ENCODE measurements at regions not wholly inside any gene's neighbourhood (a gene's known extent, or its start where the extent isn't known, plus 50 kb on each side); places are given as distances from the start of the nearest gene placed in this dataset.

DNA sequence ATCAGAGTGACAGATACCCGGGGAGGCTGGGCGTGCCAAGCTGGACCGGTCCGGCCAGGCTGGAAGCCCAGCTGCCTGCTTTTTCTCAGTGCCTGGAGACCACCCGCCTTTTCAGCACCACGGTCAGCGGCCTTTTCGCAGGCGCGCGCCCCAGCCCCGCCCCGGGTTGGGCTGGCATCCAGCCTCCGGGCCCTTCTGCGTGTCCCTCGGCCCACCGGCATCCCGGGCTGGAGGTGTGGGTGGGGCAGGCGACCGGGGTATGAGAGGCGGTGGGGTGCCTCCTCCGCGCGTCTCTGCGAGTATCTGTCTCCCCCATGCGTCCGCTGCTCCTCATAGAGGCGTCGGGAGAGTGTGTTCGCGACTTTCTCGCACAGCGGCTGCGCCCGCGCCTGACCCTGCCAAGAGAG lies 102.5 kb downstream of the MRM1 start (continued):
- TF ChIP-seq, protein P1, sequence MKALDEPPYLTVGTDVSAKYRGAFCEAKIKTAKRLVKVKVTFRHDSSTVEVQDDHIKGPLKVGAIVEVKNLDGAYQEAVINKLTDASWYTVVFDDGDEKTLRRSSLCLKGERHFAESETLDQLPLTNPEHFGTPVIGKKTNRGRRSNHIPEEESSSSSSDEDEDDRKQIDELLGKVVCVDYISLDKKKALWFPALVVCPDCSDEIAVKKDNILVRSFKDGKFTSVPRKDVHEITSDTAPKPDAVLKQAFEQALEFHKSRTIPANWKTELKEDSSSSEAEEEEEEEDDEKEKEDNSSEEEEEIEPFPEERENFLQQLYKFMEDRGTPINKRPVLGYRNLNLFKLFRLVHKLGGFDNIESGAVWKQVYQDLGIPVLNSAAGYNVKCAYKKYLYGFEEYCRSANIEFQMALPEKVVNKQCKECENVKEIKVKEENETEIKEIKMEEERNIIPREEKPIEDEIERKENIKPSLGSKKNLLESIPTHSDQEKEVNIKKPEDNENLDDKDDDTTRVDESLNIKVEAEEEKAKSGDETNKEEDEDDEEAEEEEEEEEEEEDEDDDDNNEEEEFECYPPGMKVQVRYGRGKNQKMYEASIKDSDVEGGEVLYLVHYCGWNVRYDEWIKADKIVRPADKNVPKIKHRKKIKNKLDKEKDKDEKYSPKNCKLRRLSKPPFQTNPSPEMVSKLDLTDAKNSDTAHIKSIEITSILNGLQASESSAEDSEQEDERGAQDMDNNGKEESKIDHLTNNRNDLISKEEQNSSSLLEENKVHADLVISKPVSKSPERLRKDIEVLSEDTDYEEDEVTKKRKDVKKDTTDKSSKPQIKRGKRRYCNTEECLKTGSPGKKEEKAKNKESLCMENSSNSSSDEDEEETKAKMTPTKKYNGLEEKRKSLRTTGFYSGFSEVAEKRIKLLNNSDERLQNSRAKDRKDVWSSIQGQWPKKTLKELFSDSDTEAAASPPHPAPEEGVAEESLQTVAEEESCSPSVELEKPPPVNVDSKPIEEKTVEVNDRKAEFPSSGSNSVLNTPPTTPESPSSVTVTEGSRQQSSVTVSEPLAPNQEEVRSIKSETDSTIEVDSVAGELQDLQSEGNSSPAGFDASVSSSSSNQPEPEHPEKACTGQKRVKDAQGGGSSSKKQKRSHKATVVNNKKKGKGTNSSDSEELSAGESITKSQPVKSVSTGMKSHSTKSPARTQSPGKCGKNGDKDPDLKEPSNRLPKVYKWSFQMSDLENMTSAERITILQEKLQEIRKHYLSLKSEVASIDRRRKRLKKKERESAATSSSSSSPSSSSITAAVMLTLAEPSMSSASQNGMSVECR (CRISPR knock-in tag; IDR thresholded peaks at IDR 0.05; ENCODE audit: borderline replicate concordance): peak; percentile 96
- TF ChIP-seq, protein P2, sequence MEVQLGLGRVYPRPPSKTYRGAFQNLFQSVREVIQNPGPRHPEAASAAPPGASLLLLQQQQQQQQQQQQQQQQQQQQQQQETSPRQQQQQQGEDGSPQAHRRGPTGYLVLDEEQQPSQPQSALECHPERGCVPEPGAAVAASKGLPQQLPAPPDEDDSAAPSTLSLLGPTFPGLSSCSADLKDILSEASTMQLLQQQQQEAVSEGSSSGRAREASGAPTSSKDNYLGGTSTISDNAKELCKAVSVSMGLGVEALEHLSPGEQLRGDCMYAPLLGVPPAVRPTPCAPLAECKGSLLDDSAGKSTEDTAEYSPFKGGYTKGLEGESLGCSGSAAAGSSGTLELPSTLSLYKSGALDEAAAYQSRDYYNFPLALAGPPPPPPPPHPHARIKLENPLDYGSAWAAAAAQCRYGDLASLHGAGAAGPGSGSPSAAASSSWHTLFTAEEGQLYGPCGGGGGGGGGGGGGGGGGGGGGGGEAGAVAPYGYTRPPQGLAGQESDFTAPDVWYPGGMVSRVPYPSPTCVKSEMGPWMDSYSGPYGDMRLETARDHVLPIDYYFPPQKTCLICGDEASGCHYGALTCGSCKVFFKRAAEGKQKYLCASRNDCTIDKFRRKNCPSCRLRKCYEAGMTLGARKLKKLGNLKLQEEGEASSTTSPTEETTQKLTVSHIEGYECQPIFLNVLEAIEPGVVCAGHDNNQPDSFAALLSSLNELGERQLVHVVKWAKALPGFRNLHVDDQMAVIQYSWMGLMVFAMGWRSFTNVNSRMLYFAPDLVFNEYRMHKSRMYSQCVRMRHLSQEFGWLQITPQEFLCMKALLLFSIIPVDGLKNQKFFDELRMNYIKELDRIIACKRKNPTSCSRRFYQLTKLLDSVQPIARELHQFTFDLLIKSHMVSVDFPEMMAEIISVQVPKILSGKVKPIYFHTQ (CRISPR knock-in tag; IDR thresholded peaks at IDR 0.05): no peak
- TF ChIP-seq MYBL2 (CRISPR knock-in tag; IDR thresholded peaks at IDR 0.05) (peak; percentile 83), KAT7 (CRISPR knock-in tag; IDR thresholded peaks at IDR 0.05; ENCODE audit: borderline replicate concordance) (no peak), NR1H2 (CRISPR knock-in tag; IDR thresholded peaks at IDR 0.05) (no peak), ZNF396 (CRISPR knock-in tag; IDR thresholded peaks at IDR 0.05; ENCODE audit: borderline replicate concordance) (no peak), MAX (CRISPR knock-in tag; IDR thresholded peaks at IDR 0.05) (peak; percentile 66; the same call in 1 of the 2 replicates), SMAD4 (CRISPR knock-in tag; IDR thresholded peaks at IDR 0.05) (no peak), ZNF423 (CRISPR knock-in tag; IDR thresholded peaks at IDR 0.05) (no peak), ATF2 (CRISPR knock-in tag; IDR thresholded peaks at IDR 0.05; ENCODE audit: borderline replicate concordance, low read depth) (no peak), CBFB (CRISPR knock-in tag; IDR thresholded peaks at IDR 0.05; ENCODE audit: low read depth) (no peak), GTF2I (CRISPR knock-in tag; conservative IDR thresholded peaks at IDR 0.05) (no peak), PREB (CRISPR knock-in tag; IDR thresholded peaks at IDR 0.05; ENCODE audit: borderline replicate concordance) (no peak), JUN (CRISPR knock-in tag; IDR thresholded peaks at IDR 0.05) (peak; percentile 87), FOXK1 (CRISPR knock-in tag; IDR thresholded peaks at IDR 0.05) (peak; percentile 81), ZNF671 (CRISPR knock-in tag; IDR thresholded peaks at IDR 0.05) (no peak), RORB (CRISPR knock-in tag; IDR thresholded peaks at IDR 0.05) (no peak), ZNF416 (CRISPR knock-in tag; IDR thresholded peaks at IDR 0.05) (no peak), ZNF138 (CRISPR knock-in tag; conservative IDR thresholded peaks at IDR 0.05) (no peak), ZNF425 (CRISPR knock-in tag; conservative IDR thresholded peaks at IDR 0.05) (no peak)
- TF ChIP-seq, protein P3, sequence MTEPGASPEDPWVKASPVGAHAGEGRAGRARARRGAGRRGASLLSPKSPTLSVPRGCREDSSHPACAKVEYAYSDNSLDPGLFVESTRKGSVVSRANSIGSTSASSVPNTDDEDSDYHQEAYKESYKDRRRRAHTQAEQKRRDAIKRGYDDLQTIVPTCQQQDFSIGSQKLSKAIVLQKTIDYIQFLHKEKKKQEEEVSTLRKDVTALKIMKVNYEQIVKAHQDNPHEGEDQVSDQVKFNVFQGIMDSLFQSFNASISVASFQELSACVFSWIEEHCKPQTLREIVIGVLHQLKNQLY (CRISPR knock-in tag; IDR thresholded peaks at IDR 0.05): no peak; the same call in 1 of the 2 replicates
- TF ChIP-seq, protein P4, sequence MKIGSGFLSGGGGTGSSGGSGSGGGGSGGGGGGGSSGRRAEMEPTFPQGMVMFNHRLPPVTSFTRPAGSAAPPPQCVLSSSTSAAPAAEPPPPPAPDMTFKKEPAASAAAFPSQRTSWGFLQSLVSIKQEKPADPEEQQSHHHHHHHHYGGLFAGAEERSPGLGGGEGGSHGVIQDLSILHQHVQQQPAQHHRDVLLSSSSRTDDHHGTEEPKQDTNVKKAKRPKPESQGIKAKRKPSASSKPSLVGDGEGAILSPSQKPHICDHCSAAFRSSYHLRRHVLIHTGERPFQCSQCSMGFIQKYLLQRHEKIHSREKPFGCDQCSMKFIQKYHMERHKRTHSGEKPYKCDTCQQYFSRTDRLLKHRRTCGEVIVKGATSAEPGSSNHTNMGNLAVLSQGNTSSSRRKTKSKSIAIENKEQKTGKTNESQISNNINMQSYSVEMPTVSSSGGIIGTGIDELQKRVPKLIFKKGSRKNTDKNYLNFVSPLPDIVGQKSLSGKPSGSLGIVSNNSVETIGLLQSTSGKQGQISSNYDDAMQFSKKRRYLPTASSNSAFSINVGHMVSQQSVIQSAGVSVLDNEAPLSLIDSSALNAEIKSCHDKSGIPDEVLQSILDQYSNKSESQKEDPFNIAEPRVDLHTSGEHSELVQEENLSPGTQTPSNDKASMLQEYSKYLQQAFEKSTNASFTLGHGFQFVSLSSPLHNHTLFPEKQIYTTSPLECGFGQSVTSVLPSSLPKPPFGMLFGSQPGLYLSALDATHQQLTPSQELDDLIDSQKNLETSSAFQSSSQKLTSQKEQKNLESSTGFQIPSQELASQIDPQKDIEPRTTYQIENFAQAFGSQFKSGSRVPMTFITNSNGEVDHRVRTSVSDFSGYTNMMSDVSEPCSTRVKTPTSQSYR (CRISPR knock-in tag; IDR thresholded peaks at IDR 0.05): peak; percentile 52; the same call in 1 of the 2 replicates
- TF ChIP-seq, protein P5, sequence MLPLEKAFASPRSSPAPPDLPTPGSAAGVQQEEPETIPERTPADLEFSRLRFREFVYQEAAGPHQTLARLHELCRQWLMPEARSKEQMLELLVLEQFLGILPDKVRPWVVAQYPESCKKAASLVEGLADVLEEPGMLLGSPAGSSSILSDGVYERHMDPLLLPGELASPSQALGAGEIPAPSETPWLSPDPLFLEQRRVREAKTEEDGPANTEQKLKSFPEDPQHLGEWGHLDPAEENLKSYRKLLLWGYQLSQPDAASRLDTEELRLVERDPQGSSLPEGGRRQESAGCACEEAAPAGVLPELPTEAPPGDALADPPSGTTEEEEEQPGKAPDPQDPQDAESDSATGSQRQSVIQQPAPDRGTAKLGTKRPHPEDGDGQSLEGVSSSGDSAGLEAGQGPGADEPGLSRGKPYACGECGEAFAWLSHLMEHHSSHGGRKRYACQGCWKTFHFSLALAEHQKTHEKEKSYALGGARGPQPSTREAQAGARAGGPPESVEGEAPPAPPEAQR (CRISPR knock-in tag; IDR thresholded peaks at IDR 0.05): no peak

All from WTC11 (cell line).